ENCODE measurements at regions not wholly inside any gene's neighbourhood (a gene's known extent, or its start where the extent isn't known, plus 50 kb on each side); places are given as distances from the start of the nearest gene placed in this dataset.

- DNase-seq (ENCODE audit: extremely low spot score, unreplicated experiment), result no peak
- Mint-ChIP-seq H3K4me1 (ENCODE audit: unreplicated experiment) (no peaks in the 10 kb centered on the region), H3K27ac (no peak overlapping the region), H3K27me3 (no peaks in the 10 kb centered on the region), H3K9me3 (no peaks in the 10 kb centered on the region), H3K4me3 (no peak overlapping the region), H3K36me3 (no peaks in the 10 kb centered on the region)
- no peak for TF ChIP-seq CTCF (conservative IDR thresholded peaks at IDR 0.05)
Measured at GRCh38 chr7:34330308-34330707, 327.7 kb upstream of the NPSR1 start.

GRCh38 chr7:34331102-34331501 is 326.9 kb upstream of the NPSR1 start:
- Mint-ChIP-seq H3K27ac (no peak overlapping the region), H3K27me3 (no peaks in the 10 kb centered on the region), H3K36me3 (no peaks in the 10 kb centered on the region), H3K4me1 (ENCODE audit: unreplicated experiment) (no peaks in the 10 kb centered on the region), H3K4me3 (no peak overlapping the region), H3K9me3 (no peaks in the 10 kb centered on the region)
- no peak for TF ChIP-seq CTCF (conservative IDR thresholded peaks at IDR 0.05)
- no peak for DNase-seq (ENCODE audit: extremely low spot score, unreplicated experiment)

- Mint-ChIP-seq H3K27me3 (no peaks in the 10 kb centered on the region), H3K4me3 (no peak overlapping the region), H3K4me1 (ENCODE audit: unreplicated experiment) (no peaks in the 10 kb centered on the region), H3K36me3 (no peaks in the 10 kb centered on the region), H3K9me3 (no peaks in the 10 kb centered on the region), H3K27ac (no peak overlapping the region)
- no peak for DNase-seq (ENCODE audit: extremely low spot score, unreplicated experiment)
- no peak for TF ChIP-seq CTCF (conservative IDR thresholded peaks at IDR 0.05)
Measured at GRCh38 chr7:34332006-34332405, 326.0 kb upstream of the NPSR1 start.

GRCh38 chr7:34333184-34333583 is 324.8 kb upstream of the NPSR1 start:
- H3K4me1 Mint-ChIP-seq (ENCODE audit: unreplicated experiment), result no peaks in the 10 kb centered on the region
- no peaks in the 10 kb centered on the region for H3K9me3 Mint-ChIP-seq
- no peak for TF ChIP-seq CTCF (conservative IDR thresholded peaks at IDR 0.05)
- no peaks in the 10 kb centered on the region for H3K36me3 Mint-ChIP-seq
- H3K4me3 Mint-ChIP-seq, result no peak overlapping the region
- DNase-seq (ENCODE audit: extremely low spot score, unreplicated experiment), result no peak
- H3K27ac Mint-ChIP-seq, result no peak overlapping the region
- no peaks in the 10 kb centered on the region for H3K27me3 Mint-ChIP-seq

GRCh38 chr7:34333925-34334324 is 324.1 kb upstream of the NPSR1 start:
- Mint-ChIP-seq H3K4me1 (ENCODE audit: unreplicated experiment) (no peaks in the 10 kb centered on the region), H3K36me3 (no peaks in the 10 kb centered on the region), H3K27me3 (no peaks in the 10 kb centered on the region)

More at GRCh38 chr7:34333925-34334324, 324.1 kb upstream of the NPSR1 start:
- no peak for TF ChIP-seq CTCF (conservative IDR thresholded peaks at IDR 0.05)
- H3K9me3 Mint-ChIP-seq, result no peaks in the 10 kb centered on the region
- no peak overlapping the region for H3K27ac Mint-ChIP-seq
- no peak for DNase-seq (ENCODE audit: extremely low spot score, unreplicated experiment)
- no peak overlapping the region for H3K4me3 Mint-ChIP-seq
